Kidney (tissue), 13 donors: ENCODE measurements at regions not wholly inside any gene's neighbourhood (a gene's known extent, or its start where the extent isn't known, plus 50 kb on each side); places are given as distances from the start of the nearest gene placed in this dataset.

Experiments
- DNase-seq, 5 donors: peaks; one replicate each; pipeline ENCODE4 v3.0.0-alpha.2; 2013 to 2020
- FAIRE-seq: peaks from 2 replicates; lab custom pipeline; 2012; peaks lifted over from hg19 to GRCh38; lab: Jason Lieb, UNC
- H3K27ac ChIP-seq, 2 donors: one replicate each; pipeline ENCODE4 v1.7.0; 2013; ENCODE audit warnings: low read depth in 2 of 2, low read length in 2 of 2, inconsistent platforms in 1 of 2
- H3K27me3 ChIP-seq: one replicate; pipeline ENCODE4 v1.7.1; 2013; ENCODE audit warnings: low read length, inconsistent platforms; ENCODE audit not compliant: control insufficient read depth, insufficient read depth
- H3K36me3 ChIP-seq, 3 donors: one replicate each; pipeline versions ENCODE4 v1.7.0 to v1.7.1; 2013; ENCODE audit warnings: low read length in 3 of 3, control low read depth in 1 of 3, inconsistent platforms in 1 of 3; ENCODE audit not compliant: insufficient read depth in 3 of 3, control insufficient read depth in 2 of 3
- H3K4me1 ChIP-seq, 3 donors: one replicate each; pipeline versions ENCODE4 v1.7.0 to v1.7.1; 2013; ENCODE audit warnings: low read length in 3 of 3, inconsistent platforms in 1 of 3, low read depth in 1 of 3; ENCODE audit not compliant: control insufficient read depth in 2 of 3, insufficient read depth in 2 of 3
- H3K4me3 ChIP-seq, 3 donors: one replicate each; pipeline versions ENCODE4 v1.7.0 to v1.8.1; 2013; ENCODE audit warnings: low read length in 3 of 3, control low read depth in 1 of 3, inconsistent platforms in 1 of 3
- H3K9ac ChIP-seq, 3 donors: one replicate each; pipeline versions ENCODE4 v1.7.0 to v1.7.1; 2013; ENCODE audit warnings: low read length in 3 of 3, control low read depth in 1 of 3, inconsistent platforms in 1 of 3
- H3K9me3 ChIP-seq, 3 donors: one replicate each; pipeline versions ENCODE4 v1.7.0 to v1.7.1; 2013; ENCODE audit warnings: low read length in 3 of 3, control low read depth in 1 of 3, inconsistent platforms in 1 of 3; ENCODE audit not compliant: control insufficient read depth in 2 of 3, insufficient read depth in 1 of 3
- CTCF ChIP-seq: IDR thresholded peaks from 3 replicates; pipeline ENCODE4 v1.5.1; 2012; ENCODE audit warnings: mild to moderate bottlenecking, moderate library complexity, borderline replicate concordance; ENCODE audit not compliant: insufficient read depth; ENCODE audit errors: extremely low read depth
- intact Hi-C: fragments of 100-400 bp; cut with DNase I; formaldehyde crosslinking; loops from one replicate; pipeline ENCODE4 v1.11.1; 2022
- donor health status: control.
- donor health status: control.
- donor health status: control.
- donor health status: control.
- donor health status: control.
- donor health status: DM: yes; HTN: yes; CAD: no.
- donor health status: Normal renal cell carcinoma (clear cell type).

- no peak overlapping the region for H3K27ac ChIP-seq
- H3K4me3 ChIP-seq, result no peak overlapping the region
- H3K9me3 ChIP-seq, result no peaks in the 10 kb centered on the region
- no peak overlapping the region for H3K9ac ChIP-seq
- H3K27me3 ChIP-seq, result no peaks in the 10 kb centered on the region
- FAIRE-seq, result no peak
- no peak for DNase-seq
- no peaks in the 10 kb centered on the region for H3K36me3 ChIP-seq
- no peaks in the 10 kb centered on the region for H3K4me1 ChIP-seq
- TF ChIP-seq CTCF, result no peak
- intact Hi-C loops, result no loop called here
These were observed 490.4 kb upstream of the FANCL start for GRCh38 chr2:58731488-58731869.

GRCh38 chr2:58730764-58731487 is 489.8 kb upstream of the FANCL start:
- H3K4me3 ChIP-seq, result no peak overlapping the region
- H3K4me1 ChIP-seq, result no peaks in the 10 kb centered on the region
- no peaks in the 10 kb centered on the region for H3K9me3 ChIP-seq
- H3K27me3 ChIP-seq, result no peaks in the 10 kb centered on the region
- no peak for TF ChIP-seq CTCF
- no peak for DNase-seq
- intact Hi-C loops, result no loop called here
- H3K36me3 ChIP-seq, result no peaks in the 10 kb centered on the region
- H3K9ac ChIP-seq, result no peak overlapping the region
- no peak overlapping the region for H3K27ac ChIP-seq
- FAIRE-seq, result no peak

- Histone ChIP-seq H3K27ac (no peak overlapping the region), H3K4me3 (no peak overlapping the region), H3K9ac (no peak overlapping the region), H3K4me1 (no peaks in the 10 kb centered on the region), H3K36me3 (no peaks in the 10 kb centered on the region), H3K27me3 (no peaks in the 10 kb centered on the region), H3K9me3 (no peaks in the 10 kb centered on the region)
- no peak for TF ChIP-seq CTCF
- FAIRE-seq (no peak), DNase-seq (no peak)
- intact Hi-C loops, result no loop called here
These were observed 487.0 kb upstream of the FANCL start for GRCh38 chr2:58727981-58728656.
